ENCODE measurements at regions not wholly inside any gene's neighbourhood (a gene's known extent, or its start where the extent isn't known, plus 50 kb on each side); places are given as distances from the start of the nearest gene placed in this dataset.

DNA sequence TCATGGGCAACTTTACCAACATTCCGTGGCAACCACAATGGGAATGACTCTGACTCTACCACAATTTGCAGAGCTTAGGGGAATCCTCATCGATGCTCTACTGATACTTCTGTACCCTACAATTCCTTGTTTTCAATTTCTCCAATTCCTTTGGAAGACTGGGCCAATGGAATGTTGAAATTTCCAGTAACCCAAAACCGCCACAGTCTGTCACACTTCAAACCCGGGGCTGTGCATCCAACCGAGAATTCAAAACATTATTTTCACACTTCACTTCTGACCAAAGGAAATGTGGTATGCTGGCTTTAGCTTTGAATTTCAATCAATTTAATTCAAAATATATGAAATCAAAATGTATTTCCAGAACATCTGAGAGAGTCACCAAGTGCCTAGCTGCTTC is 951.4 kb downstream of the VRK1 start:
- Histone ChIP-seq H3K4me1 (ENCODE audit: control insufficient read depth in 1 of 2, insufficient read depth in 2 of 2, low read depth in 1 of 2, low read length in 1 of 2) (no peaks in the 10 kb centered on the region), H3K9ac (no peak overlapping the region), H2AFZ (ENCODE audit: low read depth) (no peak overlapping the region), H3K79me2 (ENCODE audit: insufficient read depth) (no peaks in the 10 kb centered on the region), H3K36me3 (replicated peaks in 1 of 2; ENCODE audit: control insufficient read depth in 1 of 2, insufficient read depth in 2 of 2, low read length in 1 of 2) (no peaks in the 10 kb centered on the region), H3K27ac (ENCODE audit: low read depth in 2 of 2, low read length in 1 of 2) (no peak overlapping the region), H3K4me2 (no peak overlapping the region), H3K4me3 (ENCODE audit: low read depth in 2 of 2, low read length in 1 of 2) (no peak overlapping the region), H3K27me3 (ENCODE audit: insufficient read depth) (no peaks in the 10 kb centered on the region), H3F3A (replicated peaks; ENCODE audit: insufficient read depth) (no peaks in the 10 kb centered on the region), H3K9me2 (no peaks in the 10 kb centered on the region), H4K20me1 (ENCODE audit: insufficient read depth) (no peaks in the 10 kb centered on the region), H3K9me3 (no peaks in the 10 kb centered on the region)
- WGBS (ENCODE audit: low lambda C conversion rate) = 2% methylated on average over 5 of the region's 5 CpGs
- TF ChIP-seq YY1 (IDR thresholded peaks at IDR 0.05; ENCODE audit: low read depth) (no peak), JUND (IDR thresholded peaks at IDR 0.05) (no peak), SIN3A (IDR thresholded peaks at IDR 0.05; ENCODE audit: borderline replicate concordance, low read depth, low read length) (no peak), SMC3 (IDR thresholded peaks at IDR 0.05; ENCODE audit: low read depth, low read length) (no peak)
- CTCF ChIA-PET = no interaction called here
- no peak for DNase-seq
- POLR2A ChIA-PET = no interaction called here

DNA sequence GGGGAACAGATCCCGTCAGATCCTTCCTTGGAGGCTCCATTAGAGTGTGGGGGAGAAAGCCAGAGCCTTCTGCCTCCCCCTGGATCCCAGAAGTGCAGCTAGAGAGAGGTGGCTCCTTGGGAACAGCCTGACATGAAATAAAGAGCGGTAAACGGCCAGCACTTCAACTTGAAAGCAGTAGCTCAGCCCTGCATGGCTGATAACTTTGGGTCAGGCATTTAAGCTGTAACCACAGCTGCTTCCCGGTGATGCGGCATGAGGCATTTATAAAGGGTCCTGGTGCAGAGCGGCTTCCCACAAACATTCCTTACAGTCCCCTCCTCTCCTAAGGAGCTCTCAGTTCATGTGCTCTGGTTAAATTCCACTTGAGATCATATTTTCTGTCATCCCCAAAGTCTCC is 960.3 kb downstream of the VRK1 start:
- no peaks in the 10 kb centered on the region for H3K4me1 ChIP-seq (ENCODE audit: control insufficient read depth in 1 of 2, insufficient read depth in 2 of 2, low read depth in 1 of 2, low read length in 1 of 2)
- 9% methylated on average over 6 of the region's 6 CpGs for WGBS (ENCODE audit: low lambda C conversion rate)
- ChIA-PET POLR2A (no interaction called here), CTCF (interaction anchor here (0.6 kb wide), 1 partner anchor 18 kb away, joined by 3 read pairs; no protein-coding TSS in a partner anchor)
- DNase-seq = no peak
- no peaks in the 10 kb centered on the region for H3K27me3 ChIP-seq (ENCODE audit: insufficient read depth)
- no peaks in the 10 kb centered on the region for H3F3A ChIP-seq (replicated peaks; ENCODE audit: insufficient read depth)
- no peaks in the 10 kb centered on the region for H3K9me3 ChIP-seq
- H2AFZ ChIP-seq (ENCODE audit: low read depth) = no peak overlapping the region
- H3K4me3 ChIP-seq (ENCODE audit: low read depth in 2 of 2, low read length in 1 of 2) = no peak overlapping the region
- no peak overlapping the region for H3K27ac ChIP-seq (ENCODE audit: low read depth in 2 of 2, low read length in 1 of 2)
- no peak overlapping the region for H3K4me2 ChIP-seq
- no peaks in the 10 kb centered on the region for H3K79me2 ChIP-seq (ENCODE audit: insufficient read depth)
- no peak for TF ChIP-seq GATA2 (CRISPR knock-in tag; IDR thresholded peaks at IDR 0.05)
- TF ChIP-seq FOXM1 (IDR thresholded peaks at IDR 0.05; ENCODE audit: low read depth) = no peak
- TF ChIP-seq, protein P1, sequence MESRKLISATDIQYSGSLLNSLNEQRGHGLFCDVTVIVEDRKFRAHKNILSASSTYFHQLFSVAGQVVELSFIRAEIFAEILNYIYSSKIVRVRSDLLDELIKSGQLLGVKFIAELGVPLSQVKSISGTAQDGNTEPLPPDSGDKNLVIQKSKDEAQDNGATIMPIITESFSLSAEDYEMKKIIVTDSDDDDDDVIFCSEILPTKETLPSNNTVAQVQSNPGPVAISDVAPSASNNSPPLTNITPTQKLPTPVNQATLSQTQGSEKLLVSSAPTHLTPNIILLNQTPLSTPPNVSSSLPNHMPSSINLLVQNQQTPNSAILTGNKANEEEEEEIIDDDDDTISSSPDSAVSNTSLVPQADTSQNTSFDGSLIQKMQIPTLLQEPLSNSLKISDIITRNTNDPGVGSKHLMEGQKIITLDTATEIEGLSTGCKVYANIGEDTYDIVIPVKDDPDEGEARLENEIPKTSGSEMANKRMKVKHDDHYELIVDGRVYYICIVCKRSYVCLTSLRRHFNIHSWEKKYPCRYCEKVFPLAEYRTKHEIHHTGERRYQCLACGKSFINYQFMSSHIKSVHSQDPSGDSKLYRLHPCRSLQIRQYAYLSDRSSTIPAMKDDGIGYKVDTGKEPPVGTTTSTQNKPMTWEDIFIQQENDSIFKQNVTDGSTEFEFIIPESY (IDR thresholded peaks at IDR 0.05; ENCODE audit: borderline replicate concordance, low read depth) = no peak
- TF ChIP-seq, protein P2, sequence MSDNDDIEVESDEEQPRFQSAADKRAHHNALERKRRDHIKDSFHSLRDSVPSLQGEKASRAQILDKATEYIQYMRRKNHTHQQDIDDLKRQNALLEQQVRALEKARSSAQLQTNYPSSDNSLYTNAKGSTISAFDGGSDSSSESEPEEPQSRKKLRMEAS (IDR thresholded peaks at IDR 0.05; ENCODE audit: low read depth) = no peak
- TF ChIP-seq, protein P3, sequence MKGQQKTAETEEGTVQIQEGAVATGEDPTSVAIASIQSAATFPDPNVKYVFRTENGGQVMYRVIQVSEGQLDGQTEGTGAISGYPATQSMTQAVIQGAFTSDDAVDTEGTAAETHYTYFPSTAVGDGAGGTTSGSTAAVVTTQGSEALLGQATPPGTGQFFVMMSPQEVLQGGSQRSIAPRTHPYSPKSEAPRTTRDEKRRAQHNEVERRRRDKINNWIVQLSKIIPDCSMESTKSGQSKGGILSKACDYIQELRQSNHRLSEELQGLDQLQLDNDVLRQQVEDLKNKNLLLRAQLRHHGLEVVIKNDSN (IDR thresholded peaks at IDR 0.05; ENCODE audit: borderline replicate concordance, low read depth) = no peak
- TF ChIP-seq POLR2AphosphoS5 (IDR thresholded peaks at IDR 0.05; ENCODE audit: low read depth, low read length) = no peak
- TF ChIP-seq ELF1 (IDR thresholded peaks at IDR 0.05) = no peak
- TF ChIP-seq TEAD4 (IDR thresholded peaks at IDR 0.05; ENCODE audit: borderline replicate concordance, insufficient read depth) = no peak
- H3K9me2 ChIP-seq = no peaks in the 10 kb centered on the region
- H3K36me3 ChIP-seq (replicated peaks in 1 of 2; ENCODE audit: control insufficient read depth in 1 of 2, insufficient read depth in 2 of 2, low read length in 1 of 2) = no peaks in the 10 kb centered on the region
- no peak overlapping the region for H3K9ac ChIP-seq
- H4K20me1 ChIP-seq (ENCODE audit: insufficient read depth) = no peaks in the 10 kb centered on the region

Measured in SK-N-SH (cell line).